Activated T-cell treated with anti-CD3 and anti-CD28 coated beads, Interleukin-2, amount 50 U/mL, for 72 hours (primary cell): ENCODE measurements at regions not wholly inside any gene's neighbourhood (a gene's known extent, or its start where the extent isn't known, plus 50 kb on each side); places are given as distances from the start of the nearest gene placed in this dataset.
"Not testable (repeated sequence)": the region's sequence is repeated elsewhere in the genome, so short reads cannot be mapped to it uniquely, and the experiment has no call there.

Experiments used
- ATAC-seq, 2 donors: fragments of 150-1000 bp; cut with Tn5 transposase; replicated peaks in 1 of 2; 2 replicates each; pipeline ENCODE4 v1.10.0; 2021; ENCODE audit warnings: moderate library complexity in 2 of 2, mild to moderate bottlenecking in 1 of 2
- DNase-seq, 2 donors: peaks; one replicate each; pipeline ENCODE4 v3.0.0; 2021 to 2022; ENCODE audit warnings: mixed read lengths in 1 of 2
- H3K27ac Mint-ChIP-seq: one replicate; pipeline ENCODE4 v1.8.0; 2022; ENCODE audit warnings: mild to moderate bottlenecking, moderate library complexity, mixed read lengths
- H3K27me3 Mint-ChIP-seq: one replicate; pipeline ENCODE4 v1.8.0; 2022; ENCODE audit warnings: low read depth, mixed read lengths
- H3K36me3 Mint-ChIP-seq, 2 donors: one replicate each; pipeline ENCODE4 v1.8.0; 2022; ENCODE audit warnings: mixed read lengths in 2 of 2, mild to moderate bottlenecking in 1 of 2; ENCODE audit not compliant: insufficient read depth in 2 of 2
- H3K4me1 Mint-ChIP-seq: one replicate; pipeline ENCODE4 v1.8.0; 2022; ENCODE audit warnings: low read depth, mixed read lengths
- H3K4me3 Mint-ChIP-seq, 2 donors: one replicate each; pipeline ENCODE4 v1.8.0; 2022; ENCODE audit warnings: mild to moderate bottlenecking in 2 of 2, mixed read lengths in 2 of 2, moderate library complexity in 2 of 2
- H3K9me3 Mint-ChIP-seq, 2 donors: one replicate each; pipeline ENCODE4 v1.8.0; 2022; ENCODE audit warnings: mixed read lengths in 2 of 2

- DNase-seq (no peak), ATAC-seq (no peak)
- peaks cover 16% of the 10 kb centered on the region for H3K27me3 Mint-ChIP-seq
- H3K36me3 Mint-ChIP-seq: no peaks in the 10 kb centered on the region
- no peak overlapping the region for H3K27ac Mint-ChIP-seq
- H3K4me1 Mint-ChIP-seq: no peaks in the 10 kb centered on the region
- H3K9me3 Mint-ChIP-seq: no peaks in the 10 kb centered on the region
- H3K4me3 Mint-ChIP-seq: no peak overlapping the region
Measured at GRCh38 chrX:138270931-138271330, 440.6 kb downstream of the FGF13 start.

DNA sequence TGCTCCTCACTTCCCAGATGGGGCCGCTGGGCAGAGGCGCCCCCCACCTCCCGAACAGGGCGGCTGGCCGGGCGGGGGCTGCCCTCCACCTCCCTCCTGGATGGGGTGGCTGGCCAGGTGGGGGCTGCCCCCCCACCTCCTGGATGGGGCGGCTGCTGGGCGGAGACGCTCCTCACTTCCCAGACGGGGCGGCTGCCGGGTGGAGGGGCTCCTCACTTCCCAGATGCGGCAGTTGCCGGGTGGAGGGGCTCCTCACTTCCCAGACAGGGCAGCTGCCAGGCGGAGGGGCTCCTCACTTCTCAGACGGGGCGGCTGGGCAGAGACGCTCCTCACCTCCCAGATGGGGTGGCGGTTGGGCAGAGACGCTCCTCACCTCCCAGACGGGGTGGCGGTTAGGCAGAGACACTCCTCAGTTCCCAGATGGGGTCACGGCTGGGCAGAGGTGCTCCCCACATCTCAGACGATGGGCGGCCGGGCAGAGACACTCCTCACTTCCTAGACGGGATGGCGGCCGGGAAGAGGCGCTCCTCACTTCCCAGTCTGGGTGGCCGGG is 428.8 kb downstream of the FGF13 start:
- H3K9me3 Mint-ChIP-seq, DNase-seq, ATAC-seq, H3K4me3 Mint-ChIP-seq, H3K27ac Mint-ChIP-seq, H3K36me3 Mint-ChIP-seq, H3K27me3 Mint-ChIP-seq, H3K4me1 Mint-ChIP-seq: not testable (repeated sequence)

DNA sequence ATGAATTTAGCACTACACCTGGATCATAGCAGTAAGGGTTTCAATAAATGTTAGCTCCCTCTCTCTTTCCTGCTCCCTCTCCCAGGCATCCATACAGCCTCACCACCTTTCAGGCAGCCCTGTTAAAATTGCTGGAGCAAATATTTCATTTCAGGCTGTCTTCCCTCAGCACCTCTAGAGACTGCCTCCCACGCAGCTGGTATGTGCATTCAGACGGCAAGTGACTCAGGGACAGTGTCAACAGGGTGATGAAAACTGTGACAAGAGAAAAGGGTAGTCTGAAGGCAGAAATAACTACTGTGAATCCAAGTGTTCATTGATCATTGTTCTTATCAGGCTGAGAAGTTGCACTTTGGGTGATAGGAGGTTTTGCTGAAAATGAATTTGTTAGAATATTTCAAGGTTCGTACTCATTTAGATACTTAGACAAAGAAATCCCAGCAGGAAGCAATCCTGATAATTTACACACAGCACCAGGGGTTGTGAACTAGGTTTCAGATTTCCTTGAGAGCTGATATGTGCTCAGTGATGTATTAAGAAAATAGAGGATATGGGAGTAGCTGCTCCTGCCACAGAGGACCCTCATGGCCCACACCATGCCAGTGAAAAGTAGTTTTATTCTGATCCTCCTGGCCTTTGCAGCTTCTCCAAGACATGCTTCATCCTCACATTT is 424.2 kb downstream of the FGF13 start:
- Mint-ChIP-seq H3K4me1 (no peaks in the 10 kb centered on the region), H3K4me3 (no peak overlapping the region), H3K27me3 (peaks cover 11% of the 10 kb centered on the region), H3K9me3 (no peaks in the 10 kb centered on the region), H3K27ac (no peak overlapping the region), H3K36me3 (peaks cover 0 to 1% of the 10 kb centered on the region in 2 donors)
- no peak for DNase-seq
- no peak for ATAC-seq

DNA sequence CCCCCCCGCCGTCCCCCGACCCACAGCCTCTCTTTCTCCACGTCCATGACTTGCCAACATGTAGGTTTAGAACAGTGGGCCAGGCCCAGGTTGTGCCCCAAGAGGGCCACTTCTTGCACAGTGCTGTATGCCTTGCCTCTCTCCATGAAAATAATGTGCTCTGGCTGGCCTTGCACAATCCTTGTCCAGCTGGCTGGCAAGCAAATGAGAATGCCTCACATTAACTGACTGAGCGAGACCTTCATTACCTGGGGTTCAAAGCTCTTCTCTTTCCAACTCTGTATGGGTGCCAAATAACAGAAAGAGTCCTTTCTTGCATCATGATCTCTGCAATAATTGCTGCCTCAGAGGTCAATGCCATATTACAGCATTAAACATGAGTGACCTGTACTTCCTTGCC is 416.6 kb downstream of the FGF13 start:
- no peaks in the 10 kb centered on the region for H3K4me1 Mint-ChIP-seq
- no peak overlapping the region for H3K4me3 Mint-ChIP-seq
- H3K9me3 Mint-ChIP-seq: peaks cover 0 to 3% of the 10 kb centered on the region in 2 donors
- H3K27me3 Mint-ChIP-seq: peaks cover 26% of the 10 kb centered on the region
- DNase-seq (no peak), ATAC-seq (no peak)
- H3K36me3 Mint-ChIP-seq: no peaks in the 10 kb centered on the region
- no peak overlapping the region for H3K27ac Mint-ChIP-seq

DNA sequence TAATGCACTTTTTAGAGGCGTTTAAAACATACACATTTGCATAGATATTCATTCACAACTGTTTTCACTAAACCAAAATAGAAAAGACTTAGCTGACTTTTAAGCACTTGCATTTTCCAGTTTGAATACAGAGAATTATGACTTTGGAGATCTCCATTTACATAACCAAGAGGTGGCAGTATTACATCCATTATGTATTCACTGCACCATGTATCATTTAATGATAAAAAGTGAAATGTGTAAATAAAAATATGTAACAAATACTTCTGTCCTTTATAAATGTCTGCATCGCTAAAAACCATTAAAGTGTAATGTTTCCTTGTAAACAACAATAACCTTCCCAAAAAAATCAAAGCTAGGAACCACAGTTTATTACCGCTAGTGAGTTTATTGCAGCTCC is 413.2 kb downstream of the FGF13 start:
- H3K36me3 Mint-ChIP-seq: no peaks in the 10 kb centered on the region

GRCh38 chrX:138345801-138346200 is 365.7 kb downstream of the FGF13 start:
- Mint-ChIP-seq H3K4me3 (no peak overlapping the region), H3K4me1 (no peaks in the 10 kb centered on the region), H3K9me3 (peaks cover 0 to 2% of the 10 kb centered on the region in 2 donors), H3K27ac (no peak overlapping the region), H3K27me3 (peaks cover 32% of the 10 kb centered on the region), H3K36me3 (no peaks in the 10 kb centered on the region)
- ATAC-seq (peak; percentile 65 to 80), DNase-seq (no peak)

More for the DNA sequence above, 413.2 kb downstream of the FGF13 start:
- H3K27me3 Mint-ChIP-seq: peaks cover 26% of the 10 kb centered on the region
- H3K4me1 Mint-ChIP-seq: no peaks in the 10 kb centered on the region
- no peak overlapping the region for H3K4me3 Mint-ChIP-seq
- H3K27ac Mint-ChIP-seq: no peak overlapping the region
- H3K9me3 Mint-ChIP-seq: peaks cover 0 to 3% of the 10 kb centered on the region in 2 donors
- ATAC-seq: no peak
- DNase-seq: no peak

GRCh38 chrX:138349351-138349750 is 362.2 kb downstream of the FGF13 start:
- Mint-ChIP-seq H3K4me1 (no peaks in the 10 kb centered on the region), H3K36me3 (no peaks in the 10 kb centered on the region), H3K27ac (no peak overlapping the region), H3K9me3 (peaks cover 0 to 2% of the 10 kb centered on the region in 2 donors), H3K4me3 (no peak overlapping the region), H3K27me3 (peaks cover 38% of the 10 kb centered on the region)
- DNase-seq (no peak), ATAC-seq (no peak)

DNA sequence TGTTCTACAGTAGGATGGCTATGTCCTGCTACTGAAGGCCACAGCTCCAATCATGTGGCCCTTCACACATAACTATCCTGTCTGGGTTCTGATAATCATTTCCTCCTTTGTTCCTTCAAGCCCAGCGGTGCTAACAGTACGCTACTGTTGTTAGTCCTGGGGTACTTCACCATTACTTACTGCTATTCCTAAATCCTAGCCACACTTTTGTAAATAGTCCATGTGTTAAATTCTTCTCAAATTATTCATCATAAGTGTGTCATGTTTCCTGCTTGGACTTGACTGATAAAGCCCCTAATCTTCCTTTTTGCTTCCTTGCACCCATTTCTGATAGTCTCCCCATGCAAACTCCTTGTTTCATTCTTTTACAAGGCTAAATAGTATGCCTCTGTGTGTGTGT is 332.6 kb downstream of the FGF13 start:
- Mint-ChIP-seq H3K36me3 (peaks cover 2% of the 10 kb centered on the region in 2 donors), H3K27ac (no peak overlapping the region), H3K27me3 (peaks cover 4% of the 10 kb centered on the region), H3K4me3 (no peak overlapping the region), H3K4me1 (no peaks in the 10 kb centered on the region), H3K9me3 (peaks cover 2% of the 10 kb centered on the region in 2 donors)
- DNase-seq: no peak
- ATAC-seq: no peak

DNA sequence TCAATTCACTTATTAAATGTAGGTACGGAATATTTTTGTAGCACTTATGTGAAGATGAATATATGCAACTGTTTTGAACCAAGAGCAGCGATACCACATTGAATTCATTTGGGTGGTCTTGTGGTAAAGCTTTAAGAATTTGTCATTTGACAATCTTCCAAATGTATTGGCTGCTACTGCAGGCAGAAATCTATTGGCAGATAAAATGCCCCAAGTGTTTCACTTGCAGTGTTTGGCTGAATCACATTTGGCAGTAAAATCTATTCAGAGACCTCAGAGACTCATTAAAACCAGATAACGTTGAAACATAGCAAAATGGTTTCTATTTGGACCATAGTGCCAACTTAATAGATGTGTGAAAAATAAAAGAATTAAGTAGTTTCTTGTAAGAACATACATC is 303.4 kb downstream of the FGF13 start:
- H3K4me1 Mint-ChIP-seq: no peaks in the 10 kb centered on the region

GRCh38 chrX:138411048-138411447 is 300.5 kb downstream of the FGF13 start:
- ATAC-seq (no peak), DNase-seq (no peak)
- Mint-ChIP-seq H3K9me3 (peaks cover 0 to 5% of the 10 kb centered on the region in 2 donors), H3K4me3 (no peak overlapping the region), H3K27me3 (peaks cover 32% of the 10 kb centered on the region), H3K27ac (no peak overlapping the region), H3K4me1 (no peaks in the 10 kb centered on the region), H3K36me3 (no peaks in the 10 kb centered on the region)

More for the DNA sequence above, 303.4 kb downstream of the FGF13 start:
- Mint-ChIP-seq H3K4me3 (no peak overlapping the region), H3K27me3 (peaks cover 41% of the 10 kb centered on the region), H3K36me3 (no peaks in the 10 kb centered on the region), H3K27ac (no peak overlapping the region), H3K9me3 (peaks cover 0 to 5% of the 10 kb centered on the region in 2 donors)
- no peak for ATAC-seq
- DNase-seq: no peak
